ENCODE measurements at regions not wholly inside any gene's neighbourhood (a gene's known extent, or its start where the extent isn't known, plus 50 kb on each side); places are given as distances from the start of the nearest gene placed in this dataset.

DNA sequence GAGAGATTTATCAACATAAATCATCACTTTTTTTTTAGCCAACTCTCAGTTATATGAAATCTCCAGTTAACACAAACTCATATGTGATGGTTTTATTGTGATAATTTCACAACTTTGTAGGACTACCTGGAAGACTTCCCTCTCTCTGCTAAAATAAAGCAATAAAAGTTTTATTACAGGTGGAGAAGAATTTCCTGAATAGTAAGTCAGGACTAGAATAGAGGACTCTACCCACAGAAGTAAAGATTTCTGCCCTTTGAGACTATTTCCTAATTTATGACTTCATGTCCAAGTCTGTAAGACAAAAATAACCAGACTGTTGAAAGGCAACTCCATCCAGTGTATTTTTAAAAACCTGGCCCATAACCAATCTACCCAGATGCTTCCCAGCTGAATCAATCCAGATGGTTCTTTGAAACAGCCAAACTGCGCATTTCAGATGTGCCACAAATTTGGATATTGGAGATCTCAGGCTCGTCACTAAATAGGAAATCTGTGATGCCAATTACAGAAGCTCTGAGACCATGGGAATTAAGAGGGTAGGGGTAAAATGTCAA lies 234.0 kb upstream of the NMUR2 start:
- peaks cover 14% of the 10 kb centered on the region for H3K4me1 Mint-ChIP-seq (ENCODE audit: unreplicated experiment)
- no peak overlapping the region for H3K4me3 Mint-ChIP-seq (ENCODE audit: unreplicated experiment)
- TF ChIP-seq, protein P1, sequence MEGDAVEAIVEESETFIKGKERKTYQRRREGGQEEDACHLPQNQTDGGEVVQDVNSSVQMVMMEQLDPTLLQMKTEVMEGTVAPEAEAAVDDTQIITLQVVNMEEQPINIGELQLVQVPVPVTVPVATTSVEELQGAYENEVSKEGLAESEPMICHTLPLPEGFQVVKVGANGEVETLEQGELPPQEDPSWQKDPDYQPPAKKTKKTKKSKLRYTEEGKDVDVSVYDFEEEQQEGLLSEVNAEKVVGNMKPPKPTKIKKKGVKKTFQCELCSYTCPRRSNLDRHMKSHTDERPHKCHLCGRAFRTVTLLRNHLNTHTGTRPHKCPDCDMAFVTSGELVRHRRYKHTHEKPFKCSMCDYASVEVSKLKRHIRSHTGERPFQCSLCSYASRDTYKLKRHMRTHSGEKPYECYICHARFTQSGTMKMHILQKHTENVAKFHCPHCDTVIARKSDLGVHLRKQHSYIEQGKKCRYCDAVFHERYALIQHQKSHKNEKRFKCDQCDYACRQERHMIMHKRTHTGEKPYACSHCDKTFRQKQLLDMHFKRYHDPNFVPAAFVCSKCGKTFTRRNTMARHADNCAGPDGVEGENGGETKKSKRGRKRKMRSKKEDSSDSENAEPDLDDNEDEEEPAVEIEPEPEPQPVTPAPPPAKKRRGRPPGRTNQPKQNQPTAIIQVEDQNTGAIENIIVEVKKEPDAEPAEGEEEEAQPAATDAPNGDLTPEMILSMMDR (IDR thresholded peaks at IDR 0.05; ENCODE audit: unreplicated experiment) = no peak
- H3K27ac Mint-ChIP-seq (ENCODE audit: unreplicated experiment) = no peak overlapping the region
- no peaks in the 10 kb centered on the region for H3K9me3 Mint-ChIP-seq (ENCODE audit: unreplicated experiment)
- H3K36me3 Mint-ChIP-seq (ENCODE audit: low read depth, unreplicated experiment) = no peaks in the 10 kb centered on the region
- DNase-seq (ENCODE audit: low spot score) = no peak
- H3K27me3 Mint-ChIP-seq (ENCODE audit: unreplicated experiment) = peaks cover 1% of the 10 kb centered on the region

DNA sequence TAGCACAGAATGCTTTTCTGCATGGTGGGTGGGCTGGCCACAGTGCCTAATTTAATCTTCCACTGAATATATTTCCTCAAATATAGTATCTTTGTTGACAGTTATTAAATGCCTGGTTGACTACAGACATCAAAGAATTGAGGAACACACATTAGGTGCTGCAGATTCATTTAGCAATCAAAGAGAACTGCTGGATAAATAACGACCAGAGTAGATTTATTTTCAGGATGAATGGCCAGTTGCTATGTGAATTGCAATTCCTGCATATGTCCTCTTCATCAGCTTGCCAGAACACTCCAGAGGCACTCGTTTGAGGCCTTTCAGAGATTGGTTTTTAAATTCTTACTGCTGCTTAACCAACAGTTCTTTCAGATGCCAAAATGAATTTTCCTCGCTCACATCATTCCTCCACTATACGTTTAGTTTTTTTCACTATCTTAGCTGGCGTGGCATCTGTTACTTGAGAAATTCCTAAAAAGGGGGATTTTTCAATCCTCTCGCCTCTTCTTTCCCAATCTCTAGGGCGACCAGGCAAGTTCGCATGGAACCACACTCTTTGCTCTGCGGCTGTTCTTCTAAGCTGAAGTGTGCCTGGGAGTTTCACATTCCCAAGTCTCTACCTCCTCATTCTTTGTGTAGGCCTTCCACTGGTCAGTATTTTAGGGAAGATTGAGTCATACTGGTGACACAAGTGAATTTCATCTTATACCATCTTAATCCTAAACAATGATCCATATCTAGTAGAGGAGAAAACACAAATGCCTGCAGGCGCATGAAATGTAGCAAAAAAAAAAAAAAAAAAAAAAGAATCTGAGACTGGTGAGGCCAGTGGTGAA lies 237.1 kb upstream of the NMUR2 start:
- Mint-ChIP-seq H3K4me1 (ENCODE audit: unreplicated experiment) (peaks cover 2% of the 10 kb centered on the region), H3K36me3 (ENCODE audit: low read depth, unreplicated experiment) (no peaks in the 10 kb centered on the region), H3K9me3 (ENCODE audit: unreplicated experiment) (no peaks in the 10 kb centered on the region), H3K27me3 (ENCODE audit: unreplicated experiment) (no peaks in the 10 kb centered on the region), H3K27ac (ENCODE audit: unreplicated experiment) (no peak overlapping the region), H3K4me3 (ENCODE audit: unreplicated experiment) (no peak overlapping the region)
- TF ChIP-seq, protein P1 (IDR thresholded peaks at IDR 0.05; ENCODE audit: unreplicated experiment) = no peak
- DNase-seq (ENCODE audit: low spot score) = no peak

DNA sequence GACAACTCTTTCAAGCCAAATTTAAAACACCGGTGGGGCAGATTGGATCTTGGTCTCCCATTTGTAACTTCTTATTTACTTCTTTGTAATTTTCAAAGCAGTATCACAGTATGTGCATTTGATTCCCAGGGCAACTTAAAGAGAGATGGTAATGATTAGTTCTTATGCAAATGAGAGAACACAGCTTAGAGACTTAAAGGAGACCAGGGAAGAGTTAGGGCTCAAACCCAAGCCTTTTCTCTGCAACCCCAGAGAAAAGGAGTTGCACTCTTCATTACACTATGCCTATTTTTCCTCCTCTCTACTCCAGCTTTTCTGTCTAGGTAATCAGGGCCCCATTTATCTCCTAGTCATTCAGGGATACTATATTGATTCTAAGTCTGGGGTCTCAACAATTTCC lies 237.8 kb upstream of the NMUR2 start:
- no peak for DNase-seq (ENCODE audit: low spot score)
- H3K9me3 Mint-ChIP-seq (ENCODE audit: unreplicated experiment) = no peaks in the 10 kb centered on the region
- no peaks in the 10 kb centered on the region for H3K27me3 Mint-ChIP-seq (ENCODE audit: unreplicated experiment)
- TF ChIP-seq, protein P1 (IDR thresholded peaks at IDR 0.05; ENCODE audit: unreplicated experiment) = no peak
- H3K36me3 Mint-ChIP-seq (ENCODE audit: low read depth, unreplicated experiment) = no peaks in the 10 kb centered on the region
- peaks cover 2% of the 10 kb centered on the region for H3K4me1 Mint-ChIP-seq (ENCODE audit: unreplicated experiment)
- no peak overlapping the region for H3K4me3 Mint-ChIP-seq (ENCODE audit: unreplicated experiment)
- no peak overlapping the region for H3K27ac Mint-ChIP-seq (ENCODE audit: unreplicated experiment)

DNA sequence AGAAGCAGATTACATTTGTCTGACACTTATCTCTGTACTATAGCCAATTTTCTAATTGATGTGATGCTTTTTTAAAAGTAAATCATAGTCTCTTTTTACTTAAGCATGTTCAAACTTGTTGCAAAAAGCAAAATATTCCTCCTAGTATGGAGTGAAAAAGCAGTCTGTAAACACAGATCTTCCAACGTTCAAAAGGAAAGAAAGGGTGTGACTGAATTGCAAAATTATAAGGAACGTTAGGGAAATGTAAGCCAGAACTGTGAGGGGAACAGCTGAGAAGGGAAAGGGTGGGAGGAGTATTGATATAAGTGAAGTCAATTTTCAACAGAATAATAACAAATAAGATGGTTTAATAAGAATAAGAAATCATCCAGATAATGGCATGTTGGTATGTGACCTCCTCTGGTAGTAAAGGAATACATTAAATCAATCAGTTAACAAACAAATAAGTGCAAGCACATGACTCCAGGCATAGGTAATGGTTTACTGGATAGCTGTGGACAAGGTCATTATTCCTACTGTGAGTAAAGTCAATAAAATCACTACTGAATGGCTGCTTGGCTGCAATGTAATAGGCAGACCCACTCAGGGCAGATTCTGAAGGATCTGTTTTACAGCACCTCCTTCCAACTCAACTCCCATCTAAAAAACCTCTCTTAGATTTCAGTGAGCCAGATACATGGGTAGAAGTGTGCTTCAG lies 239.1 kb upstream of the NMUR2 start:
- no peaks in the 10 kb centered on the region for H3K27me3 Mint-ChIP-seq (ENCODE audit: unreplicated experiment)
- no peak for DNase-seq (ENCODE audit: low spot score)
- H3K4me1 Mint-ChIP-seq (ENCODE audit: unreplicated experiment) = peaks cover 2% of the 10 kb centered on the region
- no peaks in the 10 kb centered on the region for H3K9me3 Mint-ChIP-seq (ENCODE audit: unreplicated experiment)
- no peak overlapping the region for H3K27ac Mint-ChIP-seq (ENCODE audit: unreplicated experiment)
- H3K36me3 Mint-ChIP-seq (ENCODE audit: low read depth, unreplicated experiment) = no peaks in the 10 kb centered on the region
- no peak overlapping the region for H3K4me3 Mint-ChIP-seq (ENCODE audit: unreplicated experiment)
- TF ChIP-seq, protein P1 (IDR thresholded peaks at IDR 0.05; ENCODE audit: unreplicated experiment) = no peak

DNA sequence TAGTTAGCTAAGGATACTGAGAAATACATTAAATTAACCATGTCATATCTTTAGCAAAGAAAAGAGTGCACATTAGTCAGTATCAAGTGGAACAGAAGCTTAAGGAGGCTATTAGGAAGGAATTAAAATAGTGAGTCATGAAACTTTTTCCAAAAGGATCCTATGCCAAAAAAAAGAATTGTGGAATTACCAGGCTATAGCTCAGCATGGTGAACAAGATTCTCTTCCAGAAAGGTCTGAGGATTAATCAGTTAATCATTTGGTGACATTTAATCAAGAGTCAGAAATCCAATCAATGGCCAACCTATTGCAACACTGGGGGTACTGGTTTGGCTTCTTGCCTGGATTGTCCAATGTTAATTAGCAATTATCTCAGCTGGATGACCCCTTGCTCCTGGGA lies 244.5 kb upstream of the NMUR2 start:
- Mint-ChIP-seq H3K9me3 (ENCODE audit: unreplicated experiment) (no peaks in the 10 kb centered on the region), H3K36me3 (ENCODE audit: low read depth, unreplicated experiment) (no peaks in the 10 kb centered on the region), H3K27ac (ENCODE audit: unreplicated experiment) (no peak overlapping the region), H3K4me1 (ENCODE audit: unreplicated experiment) (peaks cover 2% of the 10 kb centered on the region), H3K4me3 (ENCODE audit: unreplicated experiment) (no peak overlapping the region), H3K27me3 (ENCODE audit: unreplicated experiment) (no peaks in the 10 kb centered on the region)
- TF ChIP-seq, protein P1 (IDR thresholded peaks at IDR 0.05; ENCODE audit: unreplicated experiment) = no peak
- no peak for DNase-seq (ENCODE audit: low spot score)
